Prostate gland (tissue), 2 donors: ENCODE measurements at regions not wholly inside any gene's neighbourhood (a gene's known extent, or its start where the extent isn't known, plus 50 kb on each side); places are given as distances from the start of the nearest gene placed in this dataset.

Experiments
- POLR2A ChIP-seq: fragments of 450-650 bp; IDR thresholded peaks from one replicate; pipeline ENCODE4 v1.6.1; 2016; ENCODE audit warnings: antibody characterized with exemption, mild to moderate bottlenecking
- POLR2AphosphoS5 ChIP-seq: sonication (generic); formaldehyde crosslinking; IDR thresholded peaks from one replicate; pipeline ENCODE4 v1.6.1; 2017; ENCODE audit warnings: antibody characterized with exemption
- TF ChIP-seq, protein P1 (sequence below), 4 experiments: fragments of 200-600 bp in 2 of 4; fragments of 450-650 bp in 2 of 4; sonication (generic) in 2 of 4; IDR thresholded peaks; 1 replicate in 3 of 4; 2 replicates in 1 of 4; pipeline ENCODE4 v1.5.1; 2016 to 2019; ENCODE audit warnings: antibody characterized with exemption in 4 of 4, mild to moderate bottlenecking in 2 of 4, moderate library complexity in 2 of 4

DNA sequence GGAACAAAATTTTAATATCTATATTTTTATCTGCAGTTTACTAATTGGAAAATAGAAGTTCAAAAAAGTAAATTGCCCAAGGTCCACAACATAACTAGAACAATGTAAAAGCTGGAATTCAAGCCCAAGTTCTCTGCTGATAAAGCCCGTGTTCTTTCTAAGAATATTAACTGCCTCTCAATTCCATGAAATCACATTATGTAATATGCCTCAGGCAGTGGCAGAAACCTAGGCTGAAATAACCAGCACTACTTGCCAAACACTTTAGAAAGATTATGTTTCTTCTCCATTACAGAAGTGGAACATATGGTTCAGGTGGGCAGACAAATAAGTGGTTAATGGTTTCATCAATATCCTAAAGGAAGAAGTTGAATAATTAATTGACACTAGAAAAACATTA lies 56.7 kb upstream of the ADGRL3 start:
- TF ChIP-seq, protein P1, sequence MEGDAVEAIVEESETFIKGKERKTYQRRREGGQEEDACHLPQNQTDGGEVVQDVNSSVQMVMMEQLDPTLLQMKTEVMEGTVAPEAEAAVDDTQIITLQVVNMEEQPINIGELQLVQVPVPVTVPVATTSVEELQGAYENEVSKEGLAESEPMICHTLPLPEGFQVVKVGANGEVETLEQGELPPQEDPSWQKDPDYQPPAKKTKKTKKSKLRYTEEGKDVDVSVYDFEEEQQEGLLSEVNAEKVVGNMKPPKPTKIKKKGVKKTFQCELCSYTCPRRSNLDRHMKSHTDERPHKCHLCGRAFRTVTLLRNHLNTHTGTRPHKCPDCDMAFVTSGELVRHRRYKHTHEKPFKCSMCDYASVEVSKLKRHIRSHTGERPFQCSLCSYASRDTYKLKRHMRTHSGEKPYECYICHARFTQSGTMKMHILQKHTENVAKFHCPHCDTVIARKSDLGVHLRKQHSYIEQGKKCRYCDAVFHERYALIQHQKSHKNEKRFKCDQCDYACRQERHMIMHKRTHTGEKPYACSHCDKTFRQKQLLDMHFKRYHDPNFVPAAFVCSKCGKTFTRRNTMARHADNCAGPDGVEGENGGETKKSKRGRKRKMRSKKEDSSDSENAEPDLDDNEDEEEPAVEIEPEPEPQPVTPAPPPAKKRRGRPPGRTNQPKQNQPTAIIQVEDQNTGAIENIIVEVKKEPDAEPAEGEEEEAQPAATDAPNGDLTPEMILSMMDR (IDR thresholded peaks at IDR 0.05): no peak
- TF ChIP-seq POLR2AphosphoS5 (no peak), POLR2A (no peak)
